T-helper 2 cell treated with Interferon-gamma antibody and Interleukin-4, amounts not matched to agents 5 μg/mL and 100 μg/mL, for 36 hours (primary cell): ENCODE measurements at regions not wholly inside any gene's neighbourhood (a gene's known extent, or its start where the extent isn't known, plus 50 kb on each side); places are given as distances from the start of the nearest gene placed in this dataset.
"Not testable (repeated sequence)": the region's sequence is repeated elsewhere in the genome, so short reads cannot be mapped to it uniquely, and the experiment has no call there.

Source experiments
- DNase-seq: peaks from one replicate; pipeline ENCODE4 v3.0.0; 2021; ENCODE audit warnings: low spot score
- H3K27ac Mint-ChIP-seq: one replicate; pipeline ENCODE4 v1.8.0; 2021; ENCODE audit warnings: mild to moderate bottlenecking, mixed read lengths
- H3K27me3 Mint-ChIP-seq: one replicate; pipeline ENCODE4 v1.8.0; 2021; ENCODE audit warnings: low read depth, mixed read lengths
- H3K36me3 Mint-ChIP-seq: one replicate; pipeline ENCODE4 v1.8.0; 2021; ENCODE audit warnings: low read depth, mixed read lengths
- H3K4me1 Mint-ChIP-seq: one replicate; pipeline ENCODE4 v1.8.0; 2021; ENCODE audit warnings: low read depth, mixed read lengths
- H3K4me3 Mint-ChIP-seq: one replicate; pipeline ENCODE4 v1.8.0; 2022; ENCODE audit warnings: mild to moderate bottlenecking, moderate library complexity, mixed read lengths
- H3K9me3 Mint-ChIP-seq: one replicate; pipeline ENCODE4 v1.8.0; 2021; ENCODE audit warnings: mixed read lengths

GRCh38 chr6:86057293-86057980 lies 414.8 kb upstream of the SYNCRIP start:
- not testable (repeated sequence) for DNase-seq, H3K4me1 Mint-ChIP-seq, H3K27ac Mint-ChIP-seq

GRCh38 chr6:86045038-86045437 lies 402.4 kb upstream of the SYNCRIP start:
- no peaks in the 10 kb centered on the region for H3K36me3 Mint-ChIP-seq
- no peak for DNase-seq
- H3K4me1 Mint-ChIP-seq: no peaks in the 10 kb centered on the region
- no peaks in the 10 kb centered on the region for H3K27me3 Mint-ChIP-seq
- H3K27ac Mint-ChIP-seq: no peak overlapping the region
- peaks cover 12% of the 10 kb centered on the region for H3K9me3 Mint-ChIP-seq
- H3K4me3 Mint-ChIP-seq: no peak overlapping the region

More at GRCh38 chr6:86057293-86057980, 414.8 kb upstream of the SYNCRIP start:
- not testable (repeated sequence) for H3K4me3 Mint-ChIP-seq, H3K27me3 Mint-ChIP-seq, H3K36me3 Mint-ChIP-seq
- peaks cover 21% of the 10 kb centered on the region for H3K9me3 Mint-ChIP-seq

GRCh38 chr6:86042214-86042613 lies 399.5 kb upstream of the SYNCRIP start:
- no peak for DNase-seq
- no peaks in the 10 kb centered on the region for H3K36me3 Mint-ChIP-seq
- no peak overlapping the region for H3K27ac Mint-ChIP-seq
- no peaks in the 10 kb centered on the region for H3K27me3 Mint-ChIP-seq
- no peak overlapping the region for H3K4me3 Mint-ChIP-seq
- peaks cover 11% of the 10 kb centered on the region for H3K9me3 Mint-ChIP-seq
- H3K4me1 Mint-ChIP-seq: no peaks in the 10 kb centered on the region

- Mint-ChIP-seq H3K27ac (no peak overlapping the region), H3K27me3 (no peaks in the 10 kb centered on the region), H3K4me3 (no peak overlapping the region), H3K36me3 (no peaks in the 10 kb centered on the region), H3K9me3 (peaks cover 6% of the 10 kb centered on the region), H3K4me1 (no peaks in the 10 kb centered on the region)
- DNase-seq: no peak
These were observed 389.0 kb upstream of the SYNCRIP start for GRCh38 chr6:86031713-86032112.

- H3K27me3 Mint-ChIP-seq: no peaks in the 10 kb centered on the region
- no peaks in the 10 kb centered on the region for H3K4me1 Mint-ChIP-seq
- no peak overlapping the region for H3K4me3 Mint-ChIP-seq
- H3K9me3 Mint-ChIP-seq: peaks cover 6% of the 10 kb centered on the region
- H3K36me3 Mint-ChIP-seq: no peaks in the 10 kb centered on the region
- no peak overlapping the region for H3K27ac Mint-ChIP-seq
- no peak for DNase-seq
These were observed 388.2 kb upstream of the SYNCRIP start for GRCh38 chr6:86030875-86031274.

GRCh38 chr6:86028776-86029175 lies 386.1 kb upstream of the SYNCRIP start:
- DNase-seq: no peak
- H3K27me3 Mint-ChIP-seq: no peaks in the 10 kb centered on the region
- no peaks in the 10 kb centered on the region for H3K36me3 Mint-ChIP-seq
- no peak overlapping the region for H3K4me3 Mint-ChIP-seq
- H3K4me1 Mint-ChIP-seq: no peaks in the 10 kb centered on the region
- no peak overlapping the region for H3K27ac Mint-ChIP-seq
- no peaks in the 10 kb centered on the region for H3K9me3 Mint-ChIP-seq

GRCh38 chr6:86026890-86027289 lies 384.2 kb upstream of the SYNCRIP start:
- H3K4me1 Mint-ChIP-seq, H3K36me3 Mint-ChIP-seq, H3K27me3 Mint-ChIP-seq, H3K9me3 Mint-ChIP-seq, H3K27ac Mint-ChIP-seq, DNase-seq, H3K4me3 Mint-ChIP-seq: not testable (repeated sequence)

GRCh38 chr6:86017236-86017635 lies 374.6 kb upstream of the SYNCRIP start:
- Mint-ChIP-seq H3K27ac (no peak overlapping the region), H3K36me3 (no peaks in the 10 kb centered on the region), H3K4me3 (no peak overlapping the region), H3K27me3 (no peaks in the 10 kb centered on the region), H3K9me3 (no peaks in the 10 kb centered on the region), H3K4me1 (no peaks in the 10 kb centered on the region)
- DNase-seq: no peak

GRCh38 chr6:86016567-86016966 lies 373.9 kb upstream of the SYNCRIP start:
- H3K27ac Mint-ChIP-seq: no peak overlapping the region
- H3K4me3 Mint-ChIP-seq: no peak overlapping the region
- no peaks in the 10 kb centered on the region for H3K36me3 Mint-ChIP-seq
- no peaks in the 10 kb centered on the region for H3K9me3 Mint-ChIP-seq
- no peaks in the 10 kb centered on the region for H3K27me3 Mint-ChIP-seq
- DNase-seq: no peak
- H3K4me1 Mint-ChIP-seq: no peaks in the 10 kb centered on the region

- H3K36me3 Mint-ChIP-seq: no peaks in the 10 kb centered on the region
- no peak overlapping the region for H3K4me3 Mint-ChIP-seq
- H3K9me3 Mint-ChIP-seq: no peaks in the 10 kb centered on the region
- DNase-seq: no peak
- no peak overlapping the region for H3K27ac Mint-ChIP-seq
- H3K4me1 Mint-ChIP-seq: no peaks in the 10 kb centered on the region
- H3K27me3 Mint-ChIP-seq: no peaks in the 10 kb centered on the region
These were observed 373.4 kb upstream of the SYNCRIP start for GRCh38 chr6:86016077-86016476.

- not testable (repeated sequence) for H3K36me3 Mint-ChIP-seq, H3K27ac Mint-ChIP-seq, H3K4me3 Mint-ChIP-seq, H3K4me1 Mint-ChIP-seq, DNase-seq, H3K27me3 Mint-ChIP-seq, H3K9me3 Mint-ChIP-seq
These were observed 370.3 kb upstream of the SYNCRIP start for GRCh38 chr6:86012991-86013390.

GRCh38 chr6:86010915-86011786 lies 368.5 kb upstream of the SYNCRIP start:
- Mint-ChIP-seq H3K4me3 (no peak overlapping the region), H3K4me1 (no peaks in the 10 kb centered on the region), H3K27ac (no peak overlapping the region), H3K27me3 (no peaks in the 10 kb centered on the region), H3K36me3 (no peaks in the 10 kb centered on the region), H3K9me3 (peaks cover 5% of the 10 kb centered on the region)
- no peak for DNase-seq

GRCh38 chr6:85997206-85997605 lies 354.5 kb upstream of the SYNCRIP start:
- Mint-ChIP-seq H3K9me3 (peaks cover 4% of the 10 kb centered on the region), H3K4me1 (no peaks in the 10 kb centered on the region), H3K27me3 (no peaks in the 10 kb centered on the region), H3K4me3 (no peak overlapping the region), H3K27ac (no peak overlapping the region), H3K36me3 (no peaks in the 10 kb centered on the region)
- DNase-seq: no peak

GRCh38 chr6:85996034-85996375 lies 353.3 kb upstream of the SYNCRIP start:
- no peaks in the 10 kb centered on the region for H3K4me1 Mint-ChIP-seq
- H3K27ac Mint-ChIP-seq: no peak overlapping the region
- H3K27me3 Mint-ChIP-seq: no peaks in the 10 kb centered on the region
- H3K9me3 Mint-ChIP-seq: peaks cover 4% of the 10 kb centered on the region
- DNase-seq: no peak
- H3K4me3 Mint-ChIP-seq: no peak overlapping the region
- no peaks in the 10 kb centered on the region for H3K36me3 Mint-ChIP-seq
